ENCODE measurements at regions not wholly inside any gene's neighbourhood (a gene's known extent, or its start where the extent isn't known, plus 50 kb on each side); places are given as distances from the start of the nearest gene placed in this dataset.

GRCh38 chr21:38590449-38591217 is 92.4 kb upstream of the ERG start:
- WGBS, 2 donors: 94 to 97% methylated on average over 2 of the region's 2 CpGs
- no peak for TF ChIP-seq POLR2A (IDR thresholded peaks at IDR 0.05)
- no peak for TF ChIP-seq CTCF (IDR thresholded peaks at IDR 0.05)
- intact Hi-C loops (cut with DNase I): no loop called here

GRCh38 chr21:38591218-38591537 is 92.9 kb upstream of the ERG start:
- Histone ChIP-seq H3K4me1 (peaks cover 0 to 6% (median 0%) of the 10 kb centered on the region in 3 donors), H3K27ac (no peak overlapping the region), H3K36me3 (no peaks in the 10 kb centered on the region), H3K4me3 (no peak overlapping the region), H3K27me3 (no peaks in the 10 kb centered on the region), H3K9me3 (no peaks in the 10 kb centered on the region)
- WGBS, 2 donors: 67 to 82% methylated on average over 1 of the region's 1 CpG
- DNase-seq: no peak
- TF ChIP-seq POLR2A (IDR thresholded peaks at IDR 0.05): no peak
- no peak for TF ChIP-seq CTCF (IDR thresholded peaks at IDR 0.05)
- intact Hi-C loops (cut with DNase I): no loop called here

More at GRCh38 chr21:38590449-38591217, 92.4 kb upstream of the ERG start:
- peaks cover 0 to 1% (median 0%) of the 10 kb centered on the region in 3 donors for H3K4me1 ChIP-seq
- no peaks in the 10 kb centered on the region for H3K36me3 ChIP-seq
- no peak overlapping the region for H3K27ac ChIP-seq
- no peaks in the 10 kb centered on the region for H3K9me3 ChIP-seq
- DNase-seq: no peak
- no peaks in the 10 kb centered on the region for H3K27me3 ChIP-seq
- no peak overlapping the region for H3K4me3 ChIP-seq

- intact Hi-C loops (cut with DNase I): no loop called here
- 37 to 54% methylated on average over 4 of the region's 4 CpGs for WGBS, 2 donors
These were observed 98.2 kb upstream of the ERG start for GRCh38 chr21:38596264-38597042.

GRCh38 chr21:38597421-38597820 is 99.1 kb upstream of the ERG start:
- Histone ChIP-seq H3K27ac (no peak overlapping the region), H3K9me3 (no peaks in the 10 kb centered on the region), H3K4me1 (peaks cover 0 to 13% (median 0%) of the 10 kb centered on the region in 3 donors), H3K4me3 (no peak overlapping the region), H3K27me3 (peaks cover 0 to 2% (median 0%) of the 10 kb centered on the region in 4 donors), H3K36me3 (no peaks in the 10 kb centered on the region)
- whole genome bisulfite sequencing, 2 donors: 31 to 70% methylated on average over 1 to 2 of the region's 2 CpGs
- no peak for DNase-seq
- no peak for TF ChIP-seq POLR2A (IDR thresholded peaks at IDR 0.05)
- no peak for TF ChIP-seq CTCF (IDR thresholded peaks at IDR 0.05)
- intact Hi-C loops (cut with DNase I): no loop called here

More at GRCh38 chr21:38596264-38597042, 98.2 kb upstream of the ERG start:
- Histone ChIP-seq H3K4me1 (peaks cover 0 to 13% (median 0%) of the 10 kb centered on the region in 3 donors), H3K36me3 (no peaks in the 10 kb centered on the region), H3K27me3 (peaks cover 0 to under 1% (median 0%) of the 10 kb centered on the region in 4 donors), H3K27ac (peak overlapping the region in 1 of 4 donors; percentile 7), H3K4me3 (no peak overlapping the region), H3K9me3 (no peaks in the 10 kb centered on the region)
- TF ChIP-seq POLR2A (IDR thresholded peaks at IDR 0.05): no peak
- no peak for TF ChIP-seq CTCF (IDR thresholded peaks at IDR 0.05)
- no peak for DNase-seq

- intact Hi-C loops (cut with DNase I): no loop called here
- Histone ChIP-seq H3K27me3 (peaks cover 0 to 2% (median 0%) of the 10 kb centered on the region in 4 donors), H3K4me3 (no peak overlapping the region), H3K27ac (no peak overlapping the region), H3K4me1 (peaks cover 0 to 13% (median 0%) of the 10 kb centered on the region in 3 donors), H3K36me3 (no peaks in the 10 kb centered on the region), H3K9me3 (no peaks in the 10 kb centered on the region)
- no peak for DNase-seq
- WGBS, 2 donors: 77 to 85% methylated on average over 5 of the region's 5 CpGs
- TF ChIP-seq CTCF (IDR thresholded peaks at IDR 0.05): no peak
These were observed 100.1 kb upstream of the ERG start for GRCh38 chr21:38598413-38598812.
